ENCODE measurements at regions not wholly inside any gene's neighbourhood (a gene's known extent, or its start where the extent isn't known, plus 50 kb on each side); places are given as distances from the start of the nearest gene placed in this dataset.

- no peak for TF ChIP-seq CTCF (IDR thresholded peaks at IDR 0.05)
- TF ChIP-seq EZH2 (IDR thresholded peaks at IDR 0.05) = no peak
- TF ChIP-seq EZH2phosphoT487 (IDR thresholded peaks at IDR 0.05) = no peak
These were observed 224.2 kb downstream of the RBM43 start for GRCh38 chr2:151037434-151037833.
